ENCODE measurements at regions not wholly inside any gene's neighbourhood (a gene's known extent, or its start where the extent isn't known, plus 50 kb on each side); places are given as distances from the start of the nearest gene placed in this dataset.

GRCh38 chr6:28693033-28693750, 167.5 kb downstream of the GPX5 start:
- TF ChIP-seq CTCF (IDR thresholded peaks at IDR 0.05) (no peak), JUN (IDR thresholded peaks at IDR 0.05) (no peak), BHLHE40 (IDR thresholded peaks at IDR 0.05; ENCODE audit: low read depth, low read length) (no peak), POLR2A (IDR thresholded peaks at IDR 0.05; ENCODE audit: low read length) (no peak), HMGXB4 (CRISPR knock-in tag; IDR thresholded peaks at IDR 0.05; ENCODE audit: borderline replicate concordance) (no peak), CEBPB (IDR thresholded peaks at IDR 0.05) (no peak), RCOR1 (IDR thresholded peaks at IDR 0.05; ENCODE audit: low read depth, low read length) (no peak), ESRRA (IDR thresholded peaks at IDR 0.05; ENCODE audit: borderline replicate concordance, low read length) (no peak), FOSB (CRISPR knock-in tag; IDR thresholded peaks at IDR 0.05) (no peak), JUNB (IDR thresholded peaks at IDR 0.05) (no peak), PBX3 (IDR thresholded peaks at IDR 0.05) (no peak), SREBF2 (IDR thresholded peaks at IDR 0.05) (no peak), RAD21 (conservative IDR thresholded peaks at IDR 0.05 in 1 of 2, IDR thresholded peaks at IDR 0.05 in 1 of 2) (no peak), SMC3 (IDR thresholded peaks at IDR 0.05) (no peak)

Measured in A549 (cell line).